HG03280 (cell line): ENCODE measurements at regions not wholly inside any gene's neighbourhood (a gene's known extent, or its start where the extent isn't known, plus 50 kb on each side); places are given as distances from the start of the nearest gene placed in this dataset.

Source experiments
- ATAC-seq: cut with Tn5 transposase; IDR thresholded peaks from one replicate; pipeline ENCODE4 v1.9.1; 2021; ENCODE audit warnings: mild to moderate bottlenecking, moderate library complexity; ENCODE audit not compliant: unreplicated experiment

GRCh38 chr5:117475919-117476318 lies 901.3 kb upstream of the SEMA6A start:
- no peak for ATAC-seq

- no peak for ATAC-seq
Observed at GRCh38 chr5:117473165-117473564, 898.5 kb upstream of the SEMA6A start.

- no peak for ATAC-seq
Observed at GRCh38 chr5:117463881-117464570, 889.4 kb upstream of the SEMA6A start.

- ATAC-seq = no peak
Observed at GRCh38 chr5:117461966-117462365, 887.3 kb upstream of the SEMA6A start.

GRCh38 chr5:117461403-117461802 lies 886.8 kb upstream of the SEMA6A start:
- no peak for ATAC-seq

GRCh38 chr5:117457656-117458055 lies 883.0 kb upstream of the SEMA6A start:
- no peak for ATAC-seq

GRCh38 chr5:117456866-117457470 lies 882.3 kb upstream of the SEMA6A start:
- ATAC-seq = no peak

- ATAC-seq = peak; percentile 28
Observed at GRCh38 chr5:117455236-117456233, 880.9 kb upstream of the SEMA6A start.

- ATAC-seq = peak; percentile 91
Observed at GRCh38 chr5:117454716-117455212, 880.1 kb upstream of the SEMA6A start.

GRCh38 chr5:117436846-117437245 lies 862.2 kb upstream of the SEMA6A start:
- no peak for ATAC-seq

GRCh38 chr5:117435203-117435602 lies 860.6 kb upstream of the SEMA6A start:
- no peak for ATAC-seq

GRCh38 chr5:117434254-117434653 lies 859.6 kb upstream of the SEMA6A start:
- no peak for ATAC-seq

- ATAC-seq = no peak
Observed at GRCh38 chr5:117433818-117434217, 859.2 kb upstream of the SEMA6A start.

GRCh38 chr5:117431091-117431490 lies 856.5 kb upstream of the SEMA6A start:
- no peak for ATAC-seq

GRCh38 chr5:117425163-117425562 lies 850.5 kb upstream of the SEMA6A start:
- no peak for ATAC-seq

GRCh38 chr5:117424559-117424958 lies 849.9 kb upstream of the SEMA6A start:
- no peak for ATAC-seq

GRCh38 chr5:117417501-117417900 lies 842.9 kb upstream of the SEMA6A start:
- ATAC-seq = no peak

GRCh38 chr5:117414926-117415325 lies 840.3 kb upstream of the SEMA6A start:
- ATAC-seq = no peak

- no peak for ATAC-seq
Observed at GRCh38 chr5:117411701-117412100, 837.1 kb upstream of the SEMA6A start.

- ATAC-seq = no peak
Observed at GRCh38 chr5:117405197-117405596, 830.6 kb upstream of the SEMA6A start.

- ATAC-seq = no peak
Observed at GRCh38 chr5:117394506-117395157, 820.0 kb upstream of the SEMA6A start.
